HepG2 (cell line): ENCODE measurements at regions not wholly inside any gene's neighbourhood (a gene's known extent, or its start where the extent isn't known, plus 50 kb on each side); places are given as distances from the start of the nearest gene placed in this dataset.

Experiments used
- KDM4B ChIP-seq: sonication (generic); formaldehyde crosslinking; IDR thresholded peaks from 2 replicates; pipeline ENCODE4 v1.4.0; 2020; ENCODE audit warnings: missing genetic modification reagents
- MBD4 ChIP-seq: IDR thresholded peaks from 2 replicates; pipeline ENCODE4 v1.6.1; 2012; ENCODE audit warnings: low read length, inconsistent platforms, borderline replicate concordance
- NPAS2 ChIP-seq: sonication (generic); formaldehyde crosslinking; IDR thresholded peaks from 2 replicates; pipeline ENCODE4 v1.8.0; 2022; ENCODE audit warnings: mild to moderate bottlenecking, missing genetic modification reagents, borderline replicate concordance
- POLR2AphosphoS2 ChIP-seq: IDR thresholded peaks from 2 replicates; pipeline ENCODE4 v1.6.1; 2011; ENCODE audit warnings: low read depth, low read length, improper control_type of control experiment
- RAD21 ChIP-seq: fragments of 450-650 bp; formaldehyde crosslinking; IDR thresholded peaks from 2 replicates; pipeline ENCODE4 v1.5.0; 2020; ENCODE audit warnings: mild to moderate bottlenecking
- SOX6 ChIP-seq, 2 experiments: fragments of 450-650 bp in 1 of 2; sonication (generic) in 1 of 2; formaldehyde crosslinking in 1 of 2; IDR thresholded peaks; 2 replicates each; pipeline versions ENCODE4 v1.4.0 to v1.6.1; 2017 to 2020; ENCODE audit warnings: antibody characterized with exemption in 1 of 2, mild to moderate bottlenecking in 1 of 2, missing genetic modification reagents in 1 of 2
- TCF12 ChIP-seq, 2 experiments: fragments of 450-650 bp in 1 of 2; sonication (generic) in 1 of 2; formaldehyde crosslinking in 1 of 2; IDR thresholded peaks; 2 replicates each; pipeline versions ENCODE4 v1.6.1 to v1.8.0; 2017 to 2022; ENCODE audit warnings: antibody characterized with exemption in 1 of 2, mild to moderate bottlenecking in 1 of 2, missing genetic modification reagents in 1 of 2, moderate library complexity in 1 of 2
- TF ChIP-seq, protein P1 (sequence below): sonication (generic); formaldehyde crosslinking; IDR thresholded peaks from 2 replicates; pipeline ENCODE4 v1.5.0; 2020; ENCODE audit warnings: mild to moderate bottlenecking, missing genetic modification reagents, moderate library complexity

DNA sequence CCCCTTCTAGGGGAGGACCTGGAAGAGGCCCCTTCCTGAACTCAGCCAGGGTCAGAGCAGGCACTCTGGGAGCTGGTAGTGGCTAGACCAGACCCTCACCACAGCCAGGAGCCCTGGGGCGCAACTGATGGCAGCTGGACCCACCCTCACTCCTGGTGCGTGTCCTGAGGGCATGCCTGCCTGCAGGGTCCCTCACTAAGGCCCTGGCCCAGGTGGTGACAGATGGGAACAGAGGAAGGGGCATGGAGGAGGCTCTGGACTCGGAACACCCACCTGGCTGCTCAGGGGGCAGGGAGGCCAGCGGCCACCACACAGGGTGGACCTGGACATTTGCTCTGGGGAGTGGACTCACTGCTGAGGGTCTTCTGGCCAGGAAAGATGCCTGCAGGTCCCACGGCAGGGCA lies 342.2 kb upstream of the SFSWAP start:
- TF ChIP-seq, protein P1, sequence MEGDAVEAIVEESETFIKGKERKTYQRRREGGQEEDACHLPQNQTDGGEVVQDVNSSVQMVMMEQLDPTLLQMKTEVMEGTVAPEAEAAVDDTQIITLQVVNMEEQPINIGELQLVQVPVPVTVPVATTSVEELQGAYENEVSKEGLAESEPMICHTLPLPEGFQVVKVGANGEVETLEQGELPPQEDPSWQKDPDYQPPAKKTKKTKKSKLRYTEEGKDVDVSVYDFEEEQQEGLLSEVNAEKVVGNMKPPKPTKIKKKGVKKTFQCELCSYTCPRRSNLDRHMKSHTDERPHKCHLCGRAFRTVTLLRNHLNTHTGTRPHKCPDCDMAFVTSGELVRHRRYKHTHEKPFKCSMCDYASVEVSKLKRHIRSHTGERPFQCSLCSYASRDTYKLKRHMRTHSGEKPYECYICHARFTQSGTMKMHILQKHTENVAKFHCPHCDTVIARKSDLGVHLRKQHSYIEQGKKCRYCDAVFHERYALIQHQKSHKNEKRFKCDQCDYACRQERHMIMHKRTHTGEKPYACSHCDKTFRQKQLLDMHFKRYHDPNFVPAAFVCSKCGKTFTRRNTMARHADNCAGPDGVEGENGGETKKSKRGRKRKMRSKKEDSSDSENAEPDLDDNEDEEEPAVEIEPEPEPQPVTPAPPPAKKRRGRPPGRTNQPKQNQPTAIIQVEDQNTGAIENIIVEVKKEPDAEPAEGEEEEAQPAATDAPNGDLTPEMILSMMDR (CRISPR knock-in tag): no peak
- no peak for TF ChIP-seq SOX6 (IDR thresholded peaks at IDR 0.05)
- no peak for TF ChIP-seq SOX6 (CRISPR knock-in tag; IDR thresholded peaks at IDR 0.05)
- TF ChIP-seq TCF12 (IDR thresholded peaks at IDR 0.05): no peak
- TF ChIP-seq TCF12 (CRISPR knock-in tag; IDR thresholded peaks at IDR 0.05): no peak
- no peak for TF ChIP-seq MBD4
- no peak for TF ChIP-seq KDM4B (CRISPR knock-in tag)
- no peak for TF ChIP-seq POLR2AphosphoS2
- TF ChIP-seq NPAS2 (CRISPR knock-in tag): no peak
- TF ChIP-seq RAD21 (CRISPR knock-in tag): no peak
